ENCODE measurements at regions not wholly inside any gene's neighbourhood (a gene's known extent, or its start where the extent isn't known, plus 50 kb on each side); places are given as distances from the start of the nearest gene placed in this dataset.

DNA sequence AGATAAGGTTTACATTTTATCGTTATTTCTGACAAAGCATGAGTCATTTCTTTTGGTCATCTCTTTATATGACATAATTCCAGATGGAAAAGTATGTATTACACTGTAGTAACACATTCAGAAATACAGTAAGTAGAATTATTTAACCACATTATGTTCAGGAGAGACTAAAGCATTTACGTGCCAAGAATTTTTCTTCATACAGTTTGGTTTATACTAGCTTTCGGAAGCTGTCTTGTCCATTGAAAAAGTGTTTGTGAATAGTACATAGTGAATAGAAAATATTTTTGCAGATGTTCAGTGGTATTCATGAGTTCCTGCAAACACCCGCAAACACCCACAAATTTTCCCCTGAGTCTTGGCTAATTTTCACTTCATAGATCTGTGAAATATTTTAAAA lies 1033.0 kb upstream of the INTU start:
- H3K36me3 ChIP-seq (replicated peaks; ENCODE audit: insufficient read depth, low read length): no peaks in the 10 kb centered on the region
- H3K4me3 ChIP-seq (ENCODE audit: low read length): no peak overlapping the region
- H3K9ac ChIP-seq (ENCODE audit: low read length): no peak overlapping the region
- H3K79me2 ChIP-seq (ENCODE audit: low read length): no peaks in the 10 kb centered on the region
- no peak for TF ChIP-seq EZH2phosphoT487 (IDR thresholded peaks at IDR 0.05; ENCODE audit: low read length)
- TF ChIP-seq EZH2 (optimal IDR thresholded peaks at IDR 0.05; ENCODE audit: low read depth, low read length): no peak
- TF ChIP-seq, protein P1, sequence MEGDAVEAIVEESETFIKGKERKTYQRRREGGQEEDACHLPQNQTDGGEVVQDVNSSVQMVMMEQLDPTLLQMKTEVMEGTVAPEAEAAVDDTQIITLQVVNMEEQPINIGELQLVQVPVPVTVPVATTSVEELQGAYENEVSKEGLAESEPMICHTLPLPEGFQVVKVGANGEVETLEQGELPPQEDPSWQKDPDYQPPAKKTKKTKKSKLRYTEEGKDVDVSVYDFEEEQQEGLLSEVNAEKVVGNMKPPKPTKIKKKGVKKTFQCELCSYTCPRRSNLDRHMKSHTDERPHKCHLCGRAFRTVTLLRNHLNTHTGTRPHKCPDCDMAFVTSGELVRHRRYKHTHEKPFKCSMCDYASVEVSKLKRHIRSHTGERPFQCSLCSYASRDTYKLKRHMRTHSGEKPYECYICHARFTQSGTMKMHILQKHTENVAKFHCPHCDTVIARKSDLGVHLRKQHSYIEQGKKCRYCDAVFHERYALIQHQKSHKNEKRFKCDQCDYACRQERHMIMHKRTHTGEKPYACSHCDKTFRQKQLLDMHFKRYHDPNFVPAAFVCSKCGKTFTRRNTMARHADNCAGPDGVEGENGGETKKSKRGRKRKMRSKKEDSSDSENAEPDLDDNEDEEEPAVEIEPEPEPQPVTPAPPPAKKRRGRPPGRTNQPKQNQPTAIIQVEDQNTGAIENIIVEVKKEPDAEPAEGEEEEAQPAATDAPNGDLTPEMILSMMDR (IDR thresholded peaks at IDR 0.05; ENCODE audit: low read length): no peak
- no peaks in the 10 kb centered on the region for H3K9me3 ChIP-seq (replicated peaks; ENCODE audit: insufficient read depth, low read length)
- no peaks in the 10 kb centered on the region for H3F3A ChIP-seq (ENCODE audit: insufficient read depth, low read length)
- H3K4me1 ChIP-seq (ENCODE audit: low read length): no peaks in the 10 kb centered on the region
- no peak overlapping the region for H3K27ac ChIP-seq (ENCODE audit: low read length)
- H3K4me2 ChIP-seq (ENCODE audit: low read depth, low read length): no peak overlapping the region
- no peaks in the 10 kb centered on the region for H3K9me2 ChIP-seq (replicated peaks; ENCODE audit: insufficient read depth, low read length)
- H2AFZ ChIP-seq (ENCODE audit: low read length): no peak overlapping the region
- H3K27me3 ChIP-seq (replicated peaks; ENCODE audit: insufficient read depth, low read length): no peaks in the 10 kb centered on the region
- no peak for DNase-seq
- no peaks in the 10 kb centered on the region for H4K20me1 ChIP-seq (ENCODE audit: insufficient read depth, low read length)

DNA sequence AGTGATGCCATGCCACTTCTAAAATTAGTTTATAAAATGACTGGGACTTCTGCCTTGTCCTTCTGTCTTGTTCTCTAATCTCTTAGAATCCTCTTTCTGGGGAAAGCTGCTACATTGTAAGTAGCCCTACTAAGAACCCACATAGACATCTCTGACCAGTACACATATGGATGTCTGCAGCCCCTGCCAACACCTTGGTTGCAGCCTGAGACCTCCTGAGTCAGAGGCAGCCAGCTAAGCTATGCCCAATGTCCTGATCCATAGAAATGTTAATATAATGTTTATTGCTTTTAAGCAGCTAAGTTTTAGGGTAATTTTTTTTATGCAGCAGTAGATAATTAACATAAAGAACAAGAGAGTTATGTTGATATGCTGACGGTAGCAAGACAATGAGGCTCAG lies 1029.5 kb upstream of the INTU start:
- H3K4me1 ChIP-seq (ENCODE audit: low read length): no peaks in the 10 kb centered on the region
- no peaks in the 10 kb centered on the region for H3K9me2 ChIP-seq (replicated peaks; ENCODE audit: insufficient read depth, low read length)
- no peak overlapping the region for H3K4me2 ChIP-seq (ENCODE audit: low read depth, low read length)
- H2AFZ ChIP-seq (ENCODE audit: low read length): no peak overlapping the region
- H3K36me3 ChIP-seq (replicated peaks; ENCODE audit: insufficient read depth, low read length): no peaks in the 10 kb centered on the region
- DNase-seq: no peak
- H3K9ac ChIP-seq (ENCODE audit: low read length): no peak overlapping the region
- no peaks in the 10 kb centered on the region for H3K27me3 ChIP-seq (replicated peaks; ENCODE audit: insufficient read depth, low read length)
- H3K9me3 ChIP-seq (replicated peaks; ENCODE audit: insufficient read depth, low read length): no peaks in the 10 kb centered on the region
- no peaks in the 10 kb centered on the region for H3F3A ChIP-seq (ENCODE audit: insufficient read depth, low read length)
- no peak overlapping the region for H3K4me3 ChIP-seq (ENCODE audit: low read length)
- no peak overlapping the region for H3K27ac ChIP-seq (ENCODE audit: low read length)
- TF ChIP-seq EZH2 (optimal IDR thresholded peaks at IDR 0.05; ENCODE audit: low read depth, low read length): no peak
- TF ChIP-seq, protein P1 (IDR thresholded peaks at IDR 0.05; ENCODE audit: low read length): no peak
- TF ChIP-seq EZH2phosphoT487 (IDR thresholded peaks at IDR 0.05; ENCODE audit: low read length): no peak
- no peaks in the 10 kb centered on the region for H4K20me1 ChIP-seq (ENCODE audit: insufficient read depth, low read length)
- H3K79me2 ChIP-seq (ENCODE audit: low read length): no peaks in the 10 kb centered on the region

DNA sequence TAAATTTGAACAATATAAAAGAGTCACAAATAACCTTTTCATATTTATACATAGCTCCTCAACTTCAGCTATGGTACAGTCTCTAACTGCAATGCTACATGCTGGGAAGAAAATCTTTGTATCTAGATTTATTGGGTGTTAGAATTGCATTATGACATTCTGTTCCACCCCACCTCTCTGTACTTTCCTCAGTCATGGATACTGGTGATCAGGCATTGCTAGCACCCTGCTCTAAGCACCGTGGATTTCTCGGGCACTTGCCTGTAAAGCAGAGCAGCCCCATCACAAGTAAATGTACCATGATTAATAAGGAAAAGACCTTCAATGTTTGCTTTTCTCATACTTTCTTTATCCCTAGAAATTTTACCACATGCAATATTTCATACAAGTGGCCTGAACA lies 1028.9 kb upstream of the INTU start:
- H3K9me2 ChIP-seq (replicated peaks; ENCODE audit: insufficient read depth, low read length): no peaks in the 10 kb centered on the region
- no peak overlapping the region for H2AFZ ChIP-seq (ENCODE audit: low read length)
- H3K9me3 ChIP-seq (replicated peaks; ENCODE audit: insufficient read depth, low read length): no peaks in the 10 kb centered on the region
- H3K4me1 ChIP-seq (ENCODE audit: low read length): no peaks in the 10 kb centered on the region
- TF ChIP-seq EZH2 (optimal IDR thresholded peaks at IDR 0.05; ENCODE audit: low read depth, low read length) (no peak), EZH2phosphoT487 (IDR thresholded peaks at IDR 0.05; ENCODE audit: low read length) (no peak)
- TF ChIP-seq, protein P1 (IDR thresholded peaks at IDR 0.05; ENCODE audit: low read length): no peak
- no peak overlapping the region for H3K27ac ChIP-seq (ENCODE audit: low read length)
- H3F3A ChIP-seq (ENCODE audit: insufficient read depth, low read length): no peaks in the 10 kb centered on the region
- no peaks in the 10 kb centered on the region for H3K79me2 ChIP-seq (ENCODE audit: low read length)
- H3K27me3 ChIP-seq (replicated peaks; ENCODE audit: insufficient read depth, low read length): no peaks in the 10 kb centered on the region
- DNase-seq: no peak
- no peaks in the 10 kb centered on the region for H3K36me3 ChIP-seq (replicated peaks; ENCODE audit: insufficient read depth, low read length)
- no peaks in the 10 kb centered on the region for H4K20me1 ChIP-seq (ENCODE audit: insufficient read depth, low read length)
- no peak overlapping the region for H3K4me2 ChIP-seq (ENCODE audit: low read depth, low read length)
- H3K9ac ChIP-seq (ENCODE audit: low read length): no peak overlapping the region
- H3K4me3 ChIP-seq (ENCODE audit: low read length): no peak overlapping the region
